ENCODE measurements at regions not wholly inside any gene's neighbourhood (a gene's known extent, or its start where the extent isn't known, plus 50 kb on each side); places are given as distances from the start of the nearest gene placed in this dataset.

GRCh38 chr15:91576096-91576495 is 277.4 kb upstream of the SLCO3A1 start:
- TF ChIP-seq CTCF (IDR thresholded peaks at IDR 0.05; ENCODE audit: low read depth, low read length, missing control alignments) = no peak
- H3K4me3 ChIP-seq (ENCODE audit: low read depth, low read length) = no peak overlapping the region
- DNase-seq (ENCODE audit: low read depth) = no peak

GRCh38 chr15:91578511-91578910 is 275.0 kb upstream of the SLCO3A1 start:
- no peak overlapping the region for H3K4me3 ChIP-seq (ENCODE audit: low read depth, low read length)
- TF ChIP-seq CTCF (IDR thresholded peaks at IDR 0.05; ENCODE audit: low read depth, low read length, missing control alignments) = no peak

GRCh38 chr15:91584895-91585294 is 268.6 kb upstream of the SLCO3A1 start:
- DNase-seq (ENCODE audit: low read depth) = no peak
- H3K4me3 ChIP-seq (ENCODE audit: low read depth, low read length) = no peak overlapping the region
- no peak for TF ChIP-seq CTCF (IDR thresholded peaks at IDR 0.05; ENCODE audit: low read depth, low read length, missing control alignments)

More at GRCh38 chr15:91578511-91578910, 275.0 kb upstream of the SLCO3A1 start:
- DNase-seq (ENCODE audit: low read depth) = no peak

GRCh38 chr15:91586560-91586959 is 266.9 kb upstream of the SLCO3A1 start:
- no peak for TF ChIP-seq CTCF (IDR thresholded peaks at IDR 0.05; ENCODE audit: low read depth, low read length, missing control alignments)
- H3K4me3 ChIP-seq (ENCODE audit: low read depth, low read length) = no peak overlapping the region
- no peak for DNase-seq (ENCODE audit: low read depth)

GRCh38 chr15:91589360-91589759 is 264.1 kb upstream of the SLCO3A1 start:
- no peak for DNase-seq (ENCODE audit: low read depth)
- H3K4me3 ChIP-seq (ENCODE audit: low read depth, low read length) = no peak overlapping the region
- no peak for TF ChIP-seq CTCF (IDR thresholded peaks at IDR 0.05; ENCODE audit: low read depth, low read length, missing control alignments)

GRCh38 chr15:91592567-91592966 is 260.9 kb upstream of the SLCO3A1 start:
- no peak overlapping the region for H3K4me3 ChIP-seq (ENCODE audit: low read depth, low read length)
- no peak for DNase-seq (ENCODE audit: low read depth)
- TF ChIP-seq CTCF (IDR thresholded peaks at IDR 0.05; ENCODE audit: low read depth, low read length, missing control alignments) = no peak

- no peak for DNase-seq (ENCODE audit: low read depth)
- TF ChIP-seq CTCF (IDR thresholded peaks at IDR 0.05; ENCODE audit: low read depth, low read length, missing control alignments) = no peak
- H3K4me3 ChIP-seq (ENCODE audit: low read depth, low read length) = no peak overlapping the region
Observed at GRCh38 chr15:91593067-91593466, 260.4 kb upstream of the SLCO3A1 start.

Data from GM12864 (cell line).